ENCODE measurements at regions not wholly inside any gene's neighbourhood (a gene's known extent, or its start where the extent isn't known, plus 50 kb on each side); places are given as distances from the start of the nearest gene placed in this dataset.

- TF ChIP-seq TEAD4 (IDR thresholded peaks at IDR 0.05; ENCODE audit: low read depth, low read length), result no peak
- no peak for TF ChIP-seq KDM1A (IDR thresholded peaks at IDR 0.05; ENCODE audit: borderline replicate concordance, low read length)
- TF ChIP-seq TBP (IDR thresholded peaks at IDR 0.05; ENCODE audit: low read depth, low read length), result no peak
- no peak for TF ChIP-seq ASH2L (IDR thresholded peaks at IDR 0.05; ENCODE audit: low read length)
- no peak for TF ChIP-seq SIRT6 (IDR thresholded peaks at IDR 0.05; ENCODE audit: low read length)
These were observed 188.5 kb upstream of the TEX13C start (continued) for GRCh38 chrX:125131164-125131563.

Measured in H1 (cell line).